WERI-Rb-1 (cell line): ENCODE measurements at regions not wholly inside any gene's neighbourhood (a gene's known extent, or its start where the extent isn't known, plus 50 kb on each side); places are given as distances from the start of the nearest gene placed in this dataset.

Experiments used
- DNase-seq: peaks from one replicate; pipeline ENCODE4 v3.0.0-alpha.2; 2020
- H3K27ac ChIP-seq: fragments of 250-450 bp; sonication (Bioruptor Pico); 2 replicates; pipeline ENCODE4 v1.5.1; 2020; ENCODE audit warnings: mild to moderate bottlenecking, moderate library complexity
- H3K27me3 ChIP-seq: fragments of 250-450 bp; sonication (Bioruptor Pico); 2 replicates; pipeline ENCODE4 v1.5.1; 2021; ENCODE audit warnings: mild to moderate bottlenecking, low read depth, moderate library complexity; ENCODE audit not compliant: insufficient read depth, severe bottlenecking
- H3K36me3 ChIP-seq: fragments of 250-450 bp; sonication (Bioruptor Pico); 2 replicates; pipeline ENCODE4 v1.5.1; 2020; ENCODE audit warnings: mild to moderate bottlenecking, moderate library complexity
- H3K4me3 ChIP-seq: 2 replicates; pipeline ENCODE4 v1.5.1; 2011; ENCODE audit warnings: low read depth, mild to moderate bottlenecking, control low read depth, low read length
- H3K9me3 ChIP-seq: fragments of 250-450 bp; sonication (Bioruptor Pico); 2 replicates; pipeline ENCODE4 v1.5.1; 2021; ENCODE audit warnings: mild to moderate bottlenecking, moderate library complexity; ENCODE audit not compliant: severe bottlenecking
- CTCF ChIP-seq: IDR thresholded peaks from 2 replicates; pipeline ENCODE4 v1.5.1; 2011; ENCODE audit warnings: low read depth, mild to moderate bottlenecking, control low read depth, inconsistent platforms, low read length

- Histone ChIP-seq H3K27ac (no peak overlapping the region), H3K4me3 (no peak overlapping the region), H3K36me3 (no peaks in the 10 kb centered on the region), H3K9me3 (no peaks in the 10 kb centered on the region), H3K27me3 (no peaks in the 10 kb centered on the region)
- TF ChIP-seq CTCF = no peak
- no peak for DNase-seq
Measured at GRCh38 chr1:72498371-72498770, 216.0 kb upstream of the NEGR1 start.

- H3K36me3 ChIP-seq = no peaks in the 10 kb centered on the region
- no peak overlapping the region for H3K4me3 ChIP-seq
- no peak overlapping the region for H3K27ac ChIP-seq
- no peak for DNase-seq
- H3K27me3 ChIP-seq = no peaks in the 10 kb centered on the region
- TF ChIP-seq CTCF = no peak
- no peaks in the 10 kb centered on the region for H3K9me3 ChIP-seq
Measured at GRCh38 chr1:72489801-72490200, 207.5 kb upstream of the NEGR1 start.

GRCh38 chr1:72485801-72486200 lies 203.5 kb upstream of the NEGR1 start:
- Histone ChIP-seq H3K27me3 (no peaks in the 10 kb centered on the region), H3K27ac (no peak overlapping the region), H3K9me3 (no peaks in the 10 kb centered on the region), H3K36me3 (no peaks in the 10 kb centered on the region), H3K4me3 (no peak overlapping the region)
- DNase-seq = no peak
- no peak for TF ChIP-seq CTCF

- TF ChIP-seq CTCF = no peak
- H3K27me3 ChIP-seq = no peaks in the 10 kb centered on the region
- H3K9me3 ChIP-seq = no peaks in the 10 kb centered on the region
- H3K36me3 ChIP-seq = no peaks in the 10 kb centered on the region
- H3K27ac ChIP-seq = no peak overlapping the region
- H3K4me3 ChIP-seq = no peak overlapping the region
- DNase-seq = no peak
Measured at GRCh38 chr1:72483846-72484357, 201.6 kb upstream of the NEGR1 start.

- Histone ChIP-seq H3K36me3 (no peaks in the 10 kb centered on the region), H3K27me3 (no peaks in the 10 kb centered on the region), H3K4me3 (no peak overlapping the region), H3K9me3 (no peaks in the 10 kb centered on the region), H3K27ac (no peak overlapping the region)
- no peak for DNase-seq
- no peak for TF ChIP-seq CTCF
Measured at GRCh38 chr1:72482736-72483413, 200.5 kb upstream of the NEGR1 start.
